SK-N-SH treated with all-trans-retinoic acid at 6 μM for 48 hours (cell line): ENCODE measurements at regions not wholly inside any gene's neighbourhood (a gene's known extent, or its start where the extent isn't known, plus 50 kb on each side); places are given as distances from the start of the nearest gene placed in this dataset.

Source experiments
- ATAC-seq: fragments of 200-7000 bp; cut with Tn5 transposase; 3 replicates; pipeline ENCODE4 v1.9.1; 2020; ENCODE audit warnings: mild to moderate bottlenecking, moderate library complexity
- ARNTL ChIP-seq: fragments of 450-650 bp; formaldehyde crosslinking; IDR thresholded peaks from 2 replicates; pipeline ENCODE4 v1.5.0; 2020; ENCODE audit warnings: low read depth, mild to moderate bottlenecking, moderate library complexity, borderline replicate concordance
- BACH2 ChIP-seq: fragments of 250-450 bp; sonication (Bioruptor Pico); IDR thresholded peaks from 2 replicates; pipeline ENCODE4 v1.9.0; 2021; ENCODE audit warnings: mild to moderate bottlenecking, borderline replicate concordance
- CREB5 ChIP-seq: fragments of 250-450 bp; sonication (Bioruptor Pico); IDR thresholded peaks from 2 replicates; pipeline ENCODE4 v1.5.1; 2020; ENCODE audit warnings: low read depth, mild to moderate bottlenecking, moderate library complexity
- CSDC2 ChIP-seq: fragments of 250-450 bp; sonication (Bioruptor Pico); IDR thresholded peaks from 2 replicates; pipeline ENCODE4 v1.5.0; 2020; ENCODE audit warnings: mild to moderate bottlenecking, moderate library complexity
- CSRNP3 ChIP-seq: fragments of 250-450 bp; sonication (Bioruptor Pico); IDR thresholded peaks from 2 replicates; pipeline ENCODE4 v1.5.1; 2021; ENCODE audit warnings: mild to moderate bottlenecking, moderate library complexity
- ESRRG ChIP-seq: fragments of 250-450 bp; sonication (Bioruptor Pico); IDR thresholded peaks from 2 replicates; pipeline ENCODE4 v1.6.1; 2021; ENCODE audit warnings: mild to moderate bottlenecking
- GLIS3 ChIP-seq: fragments of 250-450 bp; sonication (Bioruptor Pico); IDR thresholded peaks from 2 replicates; pipeline ENCODE4 v1.5.0; 2020; ENCODE audit warnings: mild to moderate bottlenecking, moderate library complexity
- ISL1 ChIP-seq: fragments of 250-450 bp; sonication (Bioruptor Pico); IDR thresholded peaks from 2 replicates; pipeline ENCODE4 v2.1.2; 2022; ENCODE audit warnings: mild to moderate bottlenecking, moderate library complexity
- OSR1 ChIP-seq: fragments of 250-450 bp; sonication (Bioruptor Pico); IDR thresholded peaks from 2 replicates; pipeline ENCODE4 v1.8.0; 2022; ENCODE audit warnings: moderate library complexity, mild to moderate bottlenecking, inconsistent platforms
- PATZ1 ChIP-seq: fragments of 250-450 bp; sonication (Bioruptor Pico); IDR thresholded peaks from 2 replicates; pipeline ENCODE4 v1.8.0; 2020; ENCODE audit warnings: mild to moderate bottlenecking, moderate library complexity, borderline replicate concordance
- POU6F1 ChIP-seq: fragments of 250-450 bp; sonication (Bioruptor Pico); IDR thresholded peaks from 2 replicates; pipeline ENCODE4 v1.8.0; 2021; ENCODE audit warnings: low read depth, mild to moderate bottlenecking, moderate library complexity, borderline replicate concordance
- RARB ChIP-seq: fragments of 250-450 bp; sonication (Bioruptor Pico); IDR thresholded peaks from 2 replicates; pipeline ENCODE4 v1.8.0; 2021; ENCODE audit warnings: mild to moderate bottlenecking, moderate library complexity
- SNAI2 ChIP-seq: fragments of 250-450 bp; sonication (Bioruptor Pico); IDR thresholded peaks from 2 replicates; pipeline ENCODE4 v1.5.0; 2020; ENCODE audit warnings: mild to moderate bottlenecking, moderate library complexity
- TCF4 ChIP-seq: fragments of 250-450 bp; sonication (Bioruptor Pico); IDR thresholded peaks from 2 replicates; pipeline ENCODE4 v1.8.0; 2021; ENCODE audit warnings: mild to moderate bottlenecking, moderate library complexity, borderline replicate concordance
- TOX ChIP-seq: fragments of 250-450 bp; sonication (Bioruptor Pico); IDR thresholded peaks from 2 replicates; pipeline ENCODE4 v1.8.0; 2021; ENCODE audit warnings: mild to moderate bottlenecking, moderate library complexity, borderline replicate concordance
- TSHZ2 ChIP-seq: fragments of 250-450 bp; sonication (Bioruptor Pico); IDR thresholded peaks from 2 replicates; pipeline ENCODE4 v1.5.0; 2020; ENCODE audit warnings: mild to moderate bottlenecking, moderate library complexity
- ZC3H10 ChIP-seq: fragments of 250-450 bp; sonication (Bioruptor Pico); IDR thresholded peaks from 2 replicates; pipeline ENCODE4 v1.5.1; 2021; ENCODE audit warnings: mild to moderate bottlenecking, moderate library complexity
- ZFP3 ChIP-seq: fragments of 250-450 bp; sonication (Bioruptor Pico); IDR thresholded peaks from 2 replicates; pipeline ENCODE4 v1.5.0; 2020; ENCODE audit warnings: mild to moderate bottlenecking, moderate library complexity
- ZFP30 ChIP-seq: fragments of 450-650 bp; formaldehyde crosslinking; IDR thresholded peaks from 2 replicates; pipeline ENCODE4 v1.5.0; 2022; ENCODE audit warnings: mild to moderate bottlenecking, moderate library complexity
- ZNF70 ChIP-seq: fragments of 450-650 bp; formaldehyde crosslinking; IDR thresholded peaks from 2 replicates; pipeline ENCODE4 v1.5.0; 2020; ENCODE audit warnings: mild to moderate bottlenecking, moderate library complexity
- ZNF8 ChIP-seq: fragments of 450-650 bp; formaldehyde crosslinking; IDR thresholded peaks from 2 replicates; pipeline ENCODE4 v1.5.0; 2020; ENCODE audit warnings: mild to moderate bottlenecking, moderate library complexity

- ATAC-seq = no peak
- no peak for TF ChIP-seq SNAI2 (CRISPR knock-in tag)
- TF ChIP-seq TSHZ2 (CRISPR knock-in tag) = no peak
- TF ChIP-seq ZC3H10 (CRISPR knock-in tag) = no peak
Measured at GRCh38 chr13:72638059-72638815, 89.2 kb downstream of the MZT1 start.

- no peak for ATAC-seq
- no peak for TF ChIP-seq ARNTL
- no peak for TF ChIP-seq ZNF70 (CRISPR knock-in tag)
- no peak for TF ChIP-seq ESRRG (CRISPR knock-in tag)
- TF ChIP-seq CREB5 (CRISPR knock-in tag) = no peak
- TF ChIP-seq TOX (CRISPR knock-in tag) = no peak
- TF ChIP-seq ZNF8 (CRISPR knock-in tag) = no peak
- TF ChIP-seq PATZ1 (CRISPR knock-in tag) = no peak
- no peak for TF ChIP-seq BACH2 (CRISPR knock-in tag)
- no peak for TF ChIP-seq POU6F1 (CRISPR knock-in tag)
- no peak for TF ChIP-seq CSRNP3 (CRISPR knock-in tag)
- no peak for TF ChIP-seq ISL1 (CRISPR knock-in tag)
- TF ChIP-seq RARB (CRISPR knock-in tag) = no peak
- TF ChIP-seq ZFP30 = no peak
- TF ChIP-seq ZC3H10 (CRISPR knock-in tag) = no peak
- no peak for TF ChIP-seq OSR1 (CRISPR knock-in tag)
- no peak for TF ChIP-seq SNAI2 (CRISPR knock-in tag)
- TF ChIP-seq GLIS3 (CRISPR knock-in tag) = no peak
- TF ChIP-seq ZFP3 (CRISPR knock-in tag) = no peak
- TF ChIP-seq TCF4 (CRISPR knock-in tag) = no peak
- TF ChIP-seq CSDC2 (CRISPR knock-in tag) = no peak
Measured at GRCh38 chr13:72637561-72637960, 89.9 kb downstream of the MZT1 start.

- ATAC-seq = no peak
- no peak for TF ChIP-seq ESRRG (CRISPR knock-in tag)
- no peak for TF ChIP-seq SNAI2 (CRISPR knock-in tag)
- no peak for TF ChIP-seq ZFP3 (CRISPR knock-in tag)
- TF ChIP-seq OSR1 (CRISPR knock-in tag) = no peak
- no peak for TF ChIP-seq POU6F1 (CRISPR knock-in tag)
- TF ChIP-seq BACH2 (CRISPR knock-in tag) = no peak
- no peak for TF ChIP-seq CSDC2 (CRISPR knock-in tag)
- no peak for TF ChIP-seq CSRNP3 (CRISPR knock-in tag)
Measured at GRCh38 chr13:72634859-72635258, 92.6 kb downstream of the MZT1 start.
